SKM-1 treated with dmso at 0.1 percent for 144 hours (cell line): ENCODE measurements at regions not wholly inside any gene's neighbourhood (a gene's known extent, or its start where the extent isn't known, plus 50 kb on each side); places are given as distances from the start of the nearest gene placed in this dataset.
"Not testable (repeated sequence)": the region's sequence is repeated elsewhere in the genome, so short reads cannot be mapped to it uniquely, and the experiment has no call there.

Experiments
- DNase-seq: peaks from one replicate; lab custom pipeline; 2025; ENCODE audit not compliant: unreplicated experiment; lab: John Stamatoyannopoulos, UW

DNA sequence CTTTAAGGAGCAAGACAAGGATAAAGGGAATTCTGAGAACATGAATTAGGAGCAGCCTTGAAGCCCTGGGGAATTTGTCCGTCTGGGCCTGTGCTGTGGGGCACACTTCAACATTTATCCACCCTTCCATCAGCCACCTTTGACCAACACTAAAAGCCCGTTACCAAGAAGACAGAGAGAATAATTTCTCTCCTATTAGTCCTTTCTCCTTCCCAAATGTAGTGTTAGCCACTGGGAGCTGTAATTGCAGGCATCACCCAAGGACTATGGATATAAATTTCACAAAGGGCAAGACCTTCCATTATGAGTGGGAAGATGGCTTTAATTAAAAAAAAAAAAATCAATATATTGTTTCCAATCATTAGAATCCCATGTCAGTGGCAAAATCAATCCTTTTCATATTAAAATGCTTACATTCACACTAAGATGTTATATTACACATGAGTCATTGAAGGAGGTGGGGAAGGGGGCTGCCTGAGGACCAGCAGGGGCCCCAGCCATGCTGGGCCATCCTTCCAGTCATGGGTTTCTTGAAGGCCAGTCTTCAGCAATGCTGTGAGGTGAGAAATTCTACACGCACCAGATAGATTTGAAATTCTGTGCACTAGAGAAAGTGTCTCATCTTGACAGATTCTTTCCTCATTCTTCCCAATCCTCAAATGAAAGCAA, 292.5 kb upstream of the NRP1 start:
- DNase-seq = no peak

GRCh38 chr10:33623669-33624068, 289.2 kb upstream of the NRP1 start:
- no peak for DNase-seq

DNA sequence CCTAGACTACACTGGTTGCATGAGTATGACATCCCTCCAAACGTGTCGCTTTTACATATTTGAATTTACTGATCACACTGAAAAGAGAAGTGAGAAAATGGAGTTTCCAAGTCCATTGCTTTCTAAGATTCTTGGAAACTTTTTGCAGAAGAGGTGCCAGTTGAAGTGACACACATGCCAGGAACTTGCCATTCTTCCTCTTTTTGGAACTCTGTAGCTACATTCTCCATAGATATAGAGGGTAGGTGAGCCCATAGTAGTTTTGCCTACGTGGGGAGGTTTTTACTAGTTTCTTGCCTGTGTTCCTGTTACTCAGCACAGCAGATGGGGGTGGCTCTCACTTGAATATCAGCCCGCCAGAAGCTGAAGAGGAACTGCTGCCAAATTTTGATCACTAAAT, 286.6 kb upstream of the NRP1 start:
- DNase-seq = peak; percentile 34

DNA sequence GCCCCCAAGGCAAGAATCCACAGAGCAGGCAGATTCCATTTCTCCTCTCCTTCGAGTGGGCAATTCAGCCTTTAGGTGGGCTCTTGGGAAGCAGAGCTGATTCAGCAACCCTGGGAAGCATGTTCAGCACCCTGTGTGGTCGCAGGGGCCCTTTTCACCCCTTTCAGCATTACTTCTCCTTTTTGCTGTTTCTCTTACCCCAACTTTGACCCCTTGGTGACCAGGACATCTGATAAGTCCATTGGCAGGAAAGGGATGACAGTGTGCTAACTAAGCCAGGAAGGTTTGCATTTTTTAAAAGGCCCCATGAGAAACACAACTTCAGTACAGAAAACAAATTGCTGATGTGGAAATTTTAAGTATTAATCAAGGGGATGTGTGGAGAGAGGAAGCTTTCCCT, 283.7 kb upstream of the NRP1 start:
- DNase-seq = peak; percentile 53

GRCh38 chr10:33617381-33618080, 283.1 kb upstream of the NRP1 start:
- DNase-seq = no peak

DNA sequence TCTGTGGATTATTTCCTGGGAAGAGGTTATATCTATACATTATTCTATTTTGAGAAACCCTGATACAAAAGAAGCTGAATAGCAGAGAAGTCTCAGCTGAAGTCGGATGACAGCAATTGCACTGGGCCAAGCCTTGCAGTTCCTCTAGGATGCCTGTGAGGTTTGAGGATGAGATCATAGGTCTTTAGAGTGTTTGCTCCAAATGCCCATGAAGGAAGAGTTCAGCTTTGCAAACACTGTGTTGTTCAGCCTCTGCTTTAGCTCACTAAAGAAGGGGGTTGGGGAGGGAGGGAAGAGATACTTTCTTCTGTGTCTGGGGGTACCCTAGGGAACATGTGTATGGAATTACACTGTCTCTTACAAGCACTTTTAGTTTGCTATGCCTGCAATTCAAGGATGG, 282.5 kb upstream of the NRP1 start:
- DNase-seq = no peak

DNA sequence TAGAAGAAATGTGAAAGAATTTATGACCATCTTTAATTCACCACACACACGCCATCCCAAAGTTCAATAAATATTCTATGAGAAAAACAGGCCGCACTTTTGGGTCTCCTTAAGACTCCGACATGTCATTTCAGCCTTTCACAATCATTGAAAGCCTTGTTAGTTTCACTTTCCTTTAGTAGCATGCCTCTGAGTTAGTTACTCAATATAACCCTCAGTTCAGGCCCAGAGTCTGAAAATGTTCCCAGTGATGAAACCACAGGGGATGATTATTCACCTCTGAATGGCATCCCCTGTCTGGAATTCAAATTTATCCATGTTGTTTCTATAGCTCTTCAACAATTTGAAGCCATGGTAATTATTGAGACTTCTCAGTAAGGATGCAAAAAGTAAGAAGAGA, 278.1 kb upstream of the NRP1 start:
- DNase-seq = peak; percentile 49

DNA sequence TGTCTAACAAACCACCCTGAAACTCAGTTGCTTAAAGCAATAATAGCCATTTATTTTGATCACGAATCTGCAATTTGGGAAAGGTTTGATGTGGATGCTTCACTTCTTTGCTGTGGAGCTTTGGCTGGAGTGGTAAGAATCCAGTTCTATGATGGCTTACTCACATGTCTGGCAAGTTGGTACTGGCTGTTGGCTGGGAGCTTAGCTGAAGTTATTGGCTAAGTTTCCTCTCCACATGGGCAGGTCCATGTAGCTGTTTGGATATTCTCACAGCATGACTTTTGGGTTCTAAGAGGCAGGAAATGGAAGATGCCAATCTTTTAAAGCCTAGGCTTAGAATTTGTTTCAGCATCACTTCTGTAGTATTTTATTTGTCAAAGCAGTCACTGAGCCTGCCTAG, 277.6 kb upstream of the NRP1 start:
- DNase-seq = no peak

- no peak for DNase-seq
These were observed 277.0 kb upstream of the NRP1 start for GRCh38 chr10:33611423-33611822.

DNA sequence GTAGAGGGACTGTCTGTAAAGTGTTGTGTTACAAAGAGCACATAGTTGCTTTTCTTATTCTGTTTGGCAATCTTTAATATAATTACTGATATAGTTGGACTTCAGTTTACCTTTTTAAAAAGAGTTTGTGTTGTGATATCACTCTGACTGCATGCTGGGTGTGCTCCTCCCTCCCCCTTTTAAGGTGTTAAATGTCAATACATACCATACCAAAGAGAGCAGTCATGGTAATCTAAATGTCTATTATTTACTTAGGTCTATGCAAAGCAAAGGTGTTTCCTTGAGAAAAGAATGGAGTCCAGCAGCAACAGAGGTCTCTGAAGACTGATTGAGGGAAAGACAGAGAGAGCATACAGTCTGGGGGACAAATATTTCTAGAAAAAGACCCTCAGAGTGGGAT, 275.1 kb upstream of the NRP1 start:
- DNase-seq = no peak

GRCh38 chr10:33602278-33602677, 267.8 kb upstream of the NRP1 start:
- DNase-seq = no peak

- no peak for DNase-seq
These were observed 265.9 kb upstream of the NRP1 start for GRCh38 chr10:33600381-33600780.

GRCh38 chr10:33596422-33596821, 262.0 kb upstream of the NRP1 start:
- DNase-seq = no peak

GRCh38 chr10:33594475-33594874, 260.0 kb upstream of the NRP1 start:
- no peak for DNase-seq

- no peak for DNase-seq
These were observed 254.6 kb upstream of the NRP1 start for GRCh38 chr10:33588974-33589600.

GRCh38 chr10:33584596-33584995, 250.1 kb upstream of the NRP1 start:
- DNase-seq = not testable (repeated sequence)

GRCh38 chr10:33579996-33580395, 245.5 kb upstream of the NRP1 start:
- DNase-seq = no peak

DNA sequence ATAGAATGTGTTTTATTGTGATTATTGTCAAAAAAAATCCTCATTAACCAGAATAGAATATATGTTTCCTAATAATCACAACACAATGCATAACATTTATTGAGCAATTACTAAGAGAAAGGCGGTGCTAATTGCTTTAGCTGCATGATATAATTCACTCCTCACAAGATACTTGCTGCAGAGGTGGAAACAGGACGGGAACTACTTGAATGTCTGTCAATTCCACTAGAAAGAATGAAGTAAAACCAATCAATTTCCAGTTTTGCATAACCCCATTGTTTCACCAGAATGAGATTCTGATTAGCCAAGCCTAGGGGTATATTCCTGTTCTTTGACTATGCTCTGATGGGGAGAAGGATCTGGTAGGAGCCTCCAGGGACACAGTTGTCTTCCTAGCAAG, 239.1 kb upstream of the NRP1 start:
- DNase-seq = no peak

- DNase-seq = no peak
These were observed 237.1 kb upstream of the NRP1 start for GRCh38 chr10:33571616-33572015.

DNA sequence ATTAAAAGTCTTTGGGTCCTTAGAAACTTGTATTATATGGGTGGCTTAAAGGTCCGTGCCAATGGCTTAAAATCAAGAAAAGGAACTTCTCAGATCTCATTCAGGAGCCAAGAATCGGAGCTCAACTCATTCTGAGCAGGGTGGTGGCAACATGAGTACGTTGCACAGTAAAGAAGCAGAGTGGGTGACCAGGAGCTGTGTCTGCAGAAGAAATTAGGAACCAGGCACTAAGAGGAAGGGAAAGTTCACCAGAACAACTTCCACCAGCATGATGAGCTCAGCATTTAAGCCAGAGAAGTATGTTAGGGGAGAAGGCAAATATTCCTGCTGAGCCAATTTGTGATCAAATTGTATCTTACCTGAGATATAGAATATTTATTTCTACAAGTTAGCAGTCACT, 236.0 kb upstream of the NRP1 start:
- DNase-seq = peak; percentile 22

DNA sequence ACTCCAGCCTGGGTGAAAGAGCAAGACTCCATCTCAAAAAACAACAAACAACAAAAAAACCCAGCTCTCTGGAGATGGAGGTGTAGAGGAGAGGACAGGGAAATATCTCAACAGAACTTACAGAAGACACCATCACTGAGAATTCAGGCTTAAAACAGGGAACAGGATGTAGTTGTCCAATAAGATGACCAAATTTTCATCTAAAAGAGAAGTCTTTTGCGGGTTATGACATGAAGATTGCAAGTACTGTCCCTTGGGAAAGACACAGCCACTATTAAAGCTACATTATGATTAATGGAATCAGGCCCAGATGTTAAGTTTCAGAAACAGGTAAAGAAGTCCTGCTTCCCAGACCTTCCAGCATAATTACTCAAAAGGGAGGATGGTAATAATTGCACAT, 235.2 kb upstream of the NRP1 start:
- DNase-seq = no peak

- no peak for DNase-seq
These were observed 232.0 kb upstream of the NRP1 start for GRCh38 chr10:33566426-33566825.
